ENCODE measurements at regions not wholly inside any gene's neighbourhood (a gene's known extent, or its start where the extent isn't known, plus 50 kb on each side); places are given as distances from the start of the nearest gene placed in this dataset.

DNA sequence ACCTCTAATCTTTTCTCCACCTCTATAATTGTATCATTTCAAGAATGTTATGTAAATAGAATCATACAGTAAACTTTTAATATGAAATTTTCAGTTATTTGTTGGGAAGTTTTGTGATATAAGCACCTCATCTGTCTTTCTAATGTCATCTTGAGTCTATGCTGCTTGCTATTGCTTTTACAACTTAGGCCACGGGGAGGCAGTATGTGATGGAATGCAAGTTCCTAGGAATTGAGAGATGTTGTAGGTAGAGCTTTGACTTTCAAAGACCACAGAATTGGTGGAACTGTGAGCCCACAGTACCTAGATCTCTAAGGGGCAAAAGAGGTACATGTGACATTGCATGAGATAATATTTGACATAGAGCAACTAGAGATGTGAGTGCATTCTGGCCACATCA is 328.3 kb downstream of the MFSD1 start:
- TF ChIP-seq CTCF (IDR thresholded peaks at IDR 0.05; ENCODE audit: borderline replicate concordance, insufficient read depth, low read depth, low read length): peak; percentile 50; the same call in 1 of the 2 replicates
- H3K4me3 ChIP-seq (ENCODE audit: low read depth, low read length): no peak overlapping the region

DNA sequence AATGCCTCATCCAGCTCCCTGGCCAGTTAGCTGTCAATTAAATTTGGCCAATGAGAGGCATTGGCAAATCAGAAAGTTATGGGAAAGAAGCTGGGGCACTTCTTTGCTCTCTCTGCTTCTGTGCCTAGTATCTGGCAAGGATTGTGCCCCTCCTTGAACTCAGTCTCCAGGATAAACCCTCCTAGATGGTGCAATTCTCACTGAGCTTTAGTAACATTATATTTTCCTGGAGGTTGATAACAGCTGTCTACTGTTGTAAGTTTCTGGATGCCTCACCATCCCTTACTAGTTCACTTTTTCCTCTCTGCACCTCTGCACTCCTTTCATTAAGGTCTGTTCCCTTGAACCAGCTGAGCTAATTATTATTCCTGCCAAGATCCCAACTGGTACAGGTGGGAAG is 329.5 kb downstream of the MFSD1 start:
- no peak for TF ChIP-seq CTCF (IDR thresholded peaks at IDR 0.05; ENCODE audit: borderline replicate concordance, insufficient read depth, low read depth, low read length)
- no peak overlapping the region for H3K4me3 ChIP-seq (ENCODE audit: low read depth, low read length)

DNA sequence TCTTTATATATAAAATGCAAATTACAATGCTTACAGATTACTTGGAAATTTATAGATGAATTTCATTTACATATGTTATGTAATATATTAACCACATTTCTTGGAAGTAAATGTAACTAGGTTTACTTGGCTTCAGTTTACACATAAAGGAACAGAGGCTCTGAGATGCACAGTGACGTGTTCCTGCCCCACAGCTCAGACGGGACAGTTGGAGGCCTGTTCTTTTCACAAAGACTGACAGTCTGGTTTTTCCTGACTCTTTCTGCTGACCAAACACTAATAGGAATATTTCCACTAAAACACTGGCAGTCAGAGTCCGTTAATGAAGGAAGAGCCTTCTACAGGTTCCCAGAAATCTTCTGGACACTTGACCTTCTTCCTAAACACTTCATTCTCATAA is 336.1 kb downstream of the MFSD1 start:
- TF ChIP-seq CTCF (IDR thresholded peaks at IDR 0.05; ENCODE audit: borderline replicate concordance, insufficient read depth, low read depth, low read length): no peak
- H3K4me3 ChIP-seq (ENCODE audit: low read depth, low read length): no peak overlapping the region

- no peak overlapping the region for H3K4me3 ChIP-seq (ENCODE audit: low read depth, low read length)
- TF ChIP-seq CTCF (IDR thresholded peaks at IDR 0.05; ENCODE audit: borderline replicate concordance, insufficient read depth, low read depth, low read length): no peak
Observed at GRCh38 chr3:159139326-159139725, 337.5 kb downstream of the MFSD1 start.

- TF ChIP-seq CTCF (IDR thresholded peaks at IDR 0.05; ENCODE audit: borderline replicate concordance, insufficient read depth, low read depth, low read length): no peak
- no peak overlapping the region for H3K4me3 ChIP-seq (ENCODE audit: low read depth, low read length)
Observed at GRCh38 chr3:159144472-159144871, 342.6 kb downstream of the MFSD1 start.

- no peak overlapping the region for H3K4me3 ChIP-seq (ENCODE audit: low read depth, low read length)
- no peak for TF ChIP-seq CTCF (IDR thresholded peaks at IDR 0.05; ENCODE audit: borderline replicate concordance, insufficient read depth, low read depth, low read length)
Observed at GRCh38 chr3:159144891-159145290, 343.0 kb downstream of the MFSD1 start.

DNA sequence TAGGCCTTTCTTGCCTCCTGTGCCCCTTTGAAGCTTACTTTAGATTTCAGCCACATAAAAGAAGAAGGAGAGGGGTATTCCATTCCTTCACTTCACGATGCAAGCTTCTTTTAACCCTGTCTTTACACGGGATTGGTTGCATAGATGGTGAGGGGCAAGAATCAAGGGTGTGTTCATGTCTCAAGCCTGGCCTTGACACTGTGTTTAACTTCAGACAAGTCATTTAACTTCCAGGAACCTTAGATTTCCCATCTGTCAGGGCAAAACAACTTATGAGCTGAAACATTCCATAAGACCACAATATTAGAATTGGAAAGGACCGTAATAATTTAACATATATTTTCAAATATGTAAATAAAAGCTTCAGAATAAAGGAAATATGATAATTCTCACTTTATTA is 344.5 kb downstream of the MFSD1 start:
- TF ChIP-seq CTCF (IDR thresholded peaks at IDR 0.05; ENCODE audit: borderline replicate concordance, insufficient read depth, low read depth, low read length): no peak

More for the DNA sequence above, 344.5 kb downstream of the MFSD1 start:
- H3K4me3 ChIP-seq (ENCODE audit: low read depth, low read length): no peak overlapping the region
